Activated CD4-positive, alpha-beta T cell treated with anti-CD3 and anti-CD28 coated beads, Interleukin-2, amount 50 U/mL, for 48 hours (primary cell): ENCODE measurements at regions not wholly inside any gene's neighbourhood (a gene's known extent, or its start where the extent isn't known, plus 50 kb on each side); places are given as distances from the start of the nearest gene placed in this dataset.
"Not testable (repeated sequence)": the region's sequence is repeated elsewhere in the genome, so short reads cannot be mapped to it uniquely, and the experiment has no call there.

Source experiments
- DNase-seq, 2 experiments: peaks; one replicate each; pipeline ENCODE4 v3.0.0-alpha.2; 2020

GRCh38 chr2:107112561-107112960 is 226.6 kb upstream of the ST6GAL2 start:
- no peak for DNase-seq

GRCh38 chr2:107128381-107128780 is 242.4 kb upstream of the ST6GAL2 start:
- no peak for DNase-seq

- DNase-seq = no peak
These were observed 246.1 kb upstream of the ST6GAL2 start for GRCh38 chr2:107132070-107132469.

GRCh38 chr2:107132746-107133145 is 246.8 kb upstream of the ST6GAL2 start:
- DNase-seq = no peak

GRCh38 chr2:107133412-107133811 is 247.4 kb upstream of the ST6GAL2 start:
- no peak for DNase-seq

GRCh38 chr2:107136733-107137132 is 250.8 kb upstream of the ST6GAL2 start:
- no peak for DNase-seq

GRCh38 chr2:107137706-107138105 is 251.7 kb upstream of the ST6GAL2 start:
- DNase-seq = no peak

- no peak for DNase-seq
These were observed 260.2 kb upstream of the ST6GAL2 start for GRCh38 chr2:107146181-107146580.

GRCh38 chr2:107146645-107147044 is 260.7 kb upstream of the ST6GAL2 start:
- DNase-seq = not testable (repeated sequence)

GRCh38 chr2:107148055-107148454 is 262.1 kb upstream of the ST6GAL2 start:
- DNase-seq = no peak

- DNase-seq = no peak
These were observed 262.5 kb upstream of the ST6GAL2 start for GRCh38 chr2:107148496-107148895.

GRCh38 chr2:107160640-107161239 is 274.8 kb upstream of the ST6GAL2 start:
- no peak for DNase-seq

- no peak for DNase-seq
These were observed 282.2 kb upstream of the ST6GAL2 start for GRCh38 chr2:107168141-107168540.

GRCh38 chr2:107174171-107174570 is 288.2 kb upstream of the ST6GAL2 start:
- DNase-seq = no peak

GRCh38 chr2:107182981-107183380 is 297.0 kb upstream of the ST6GAL2 start:
- no peak for DNase-seq

GRCh38 chr2:107187870-107188269 is 301.9 kb upstream of the ST6GAL2 start:
- DNase-seq = no peak

- DNase-seq = no peak
These were observed 309.7 kb upstream of the ST6GAL2 start for GRCh38 chr2:107195631-107196030.

- no peak for DNase-seq
These were observed 311.8 kb upstream of the ST6GAL2 start for GRCh38 chr2:107197594-107198294.

- no peak for DNase-seq
These were observed 317.1 kb upstream of the ST6GAL2 start for GRCh38 chr2:107202962-107203591.

- DNase-seq = no peak
These were observed 329.7 kb upstream of the ST6GAL2 start for GRCh38 chr2:107215401-107216350.

GRCh38 chr2:107218208-107218607 is 332.2 kb upstream of the ST6GAL2 start:
- DNase-seq = no peak

GRCh38 chr2:107222466-107222865 is 336.5 kb upstream of the ST6GAL2 start:
- no peak for DNase-seq
